Transverse colon (tissue), 4 donors: ENCODE measurements at regions not wholly inside any gene's neighbourhood (a gene's known extent, or its start where the extent isn't known, plus 50 kb on each side); places are given as distances from the start of the nearest gene placed in this dataset.

Source experiments
- DNase-seq: peaks from one replicate; pipeline ENCODE4 v3.0.0-alpha.2; 2019
- H3K27ac ChIP-seq, 4 donors: fragments of 200-600 bp; sonication (generic); 2 replicates each; pipeline ENCODE4 v1.5.1; 2016 to 2018; ENCODE audit warnings: inconsistent platforms in 4 of 4
- H3K27me3 ChIP-seq: fragments of 200-600 bp; sonication (generic); 2 replicates; pipeline ENCODE4 v1.5.1; 2017; ENCODE audit warnings: inconsistent platforms
- H3K36me3 ChIP-seq, 4 donors: fragments of 200-600 bp; sonication (generic); 2 replicates each; pipeline ENCODE4 v1.5.1; 2017 to 2019; ENCODE audit warnings: inconsistent platforms in 4 of 4
- H3K4me1 ChIP-seq, 4 donors: fragments of 200-600 bp; sonication (generic); 2 replicates each; pipeline ENCODE4 v1.5.1; 2017 to 2020; ENCODE audit warnings: inconsistent platforms in 4 of 4
- H3K4me3 ChIP-seq, 4 donors: fragments of 200-600 bp; sonication (generic); 1 replicate in 1 of 4; 2 replicates in 3 of 4; pipeline versions ENCODE4 v1.5.1 to v1.6.1; 2017 to 2019; ENCODE audit warnings: inconsistent platforms in 4 of 4
- H3K9me3 ChIP-seq, 2 donors: fragments of 200-600 bp; sonication (generic); 2 replicates each; pipeline ENCODE4 v1.5.1; 2017 to 2019; ENCODE audit warnings: inconsistent platforms in 2 of 2
- CTCF ChIP-seq, 5 experiments: fragments of 200-600 bp in 3 of 5; fragments of 450-650 bp in 2 of 5; sonication (generic) in 3 of 5; IDR thresholded peaks; 1 replicate in 2 of 5; 2 replicates in 3 of 5; pipeline ENCODE4 v1.5.1; 2016 to 2017; ENCODE audit warnings: antibody characterized with exemption in 5 of 5, inconsistent platforms in 3 of 5, mild to moderate bottlenecking in 2 of 5, moderate library complexity in 1 of 5
- EP300 ChIP-seq: sonication (generic); formaldehyde crosslinking; IDR thresholded peaks from one replicate; pipeline ENCODE4 v1.6.1; 2017; ENCODE audit warnings: antibody characterized with exemption, low read depth
- POLR2A ChIP-seq: fragments of 450-650 bp; IDR thresholded peaks from one replicate; pipeline ENCODE4 v1.6.1; 2016; ENCODE audit warnings: antibody characterized with exemption, mild to moderate bottlenecking, moderate library complexity
- POLR2AphosphoS5 ChIP-seq, 3 donors: sonication (generic); formaldehyde crosslinking; IDR thresholded peaks; one replicate each; pipeline ENCODE4 v1.6.1; 2016; ENCODE audit warnings: antibody characterized with exemption in 3 of 3
- WGBS, 2 donors: methylation state at CpG; one replicate each; pipeline ENCODE4 v1.1.5; 2018; ENCODE audit warnings: low coverage in 1 of 2; 5-methylcytosine and 5-hydroxymethylcytosine counted together
- in situ Hi-C, 4 donors: fragments of 200-750 bp; cut with MboI; loops; one replicate each; pipeline versions ENCODE4 v1.15.0 to v1.15.1; 2017; ENCODE audit warnings: low sequenced_read_pairs in 3 of 4, low pct_ligation_motif_present in 1 of 4, low pct_unique_long_range_greater_than_20kb in 1 of 4
- intact Hi-C: fragments of 100-400 bp; cut with DNase I; formaldehyde crosslinking; loops from one replicate; pipeline ENCODE4 v1.15.1; 2023; ENCODE audit warnings: low total_unique reads

- no peak for DNase-seq
- Histone ChIP-seq H3K4me1 (no peaks in the 10 kb centered on the region), H3K4me3 (no peak overlapping the region), H3K9me3 (no peaks in the 10 kb centered on the region), H3K27ac (no peak overlapping the region), H3K36me3 (no peaks in the 10 kb centered on the region), H3K27me3 (no peaks in the 10 kb centered on the region)
- intact Hi-C loops: no loop called here
- in situ Hi-C loops: no loop called here
- TF ChIP-seq EP300: no peak
- TF ChIP-seq CTCF (IDR thresholded peaks at IDR 0.05): no peak
- no peak for TF ChIP-seq POLR2A
These were observed 328.7 kb upstream of the PPARGC1A start for GRCh38 chr4:24218566-24218965.

DNA sequence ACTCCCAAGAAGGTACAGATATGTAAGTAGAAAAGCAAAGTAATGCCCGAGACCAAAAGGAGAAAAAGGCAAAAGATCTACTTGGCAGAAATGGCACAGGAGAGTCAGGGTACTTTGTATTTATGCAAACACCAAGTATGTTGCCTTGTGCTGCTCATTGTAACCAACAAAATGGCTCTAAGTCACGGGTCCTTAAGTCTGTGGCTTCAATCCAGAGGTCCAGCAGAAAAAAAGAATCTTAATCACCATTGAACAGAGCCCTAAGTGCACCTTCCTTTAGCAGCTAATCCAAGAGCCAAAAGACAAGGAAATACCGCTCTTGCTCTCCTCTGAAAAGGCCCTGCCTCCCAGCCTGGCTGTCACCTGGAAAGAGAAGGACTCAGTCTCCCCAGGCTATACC lies 324.9 kb upstream of the PPARGC1A start:
- intact Hi-C loops: no loop called here
- Histone ChIP-seq H3K36me3 (no peaks in the 10 kb centered on the region), H3K9me3 (no peaks in the 10 kb centered on the region), H3K4me3 (no peak overlapping the region), H3K27me3 (no peaks in the 10 kb centered on the region), H3K4me1 (no peaks in the 10 kb centered on the region), H3K27ac (no peak overlapping the region)
- TF ChIP-seq POLR2A (no peak), CTCF (IDR thresholded peaks at IDR 0.05) (no peak), POLR2AphosphoS5 (IDR thresholded peaks at IDR 0.05) (no peak), EP300 (no peak)
- in situ Hi-C loops: no loop called here
- WGBS, 2 donors: 76 to 80% methylated on average over 1 to 3 of the region's 3 CpGs
- no peak for DNase-seq

DNA sequence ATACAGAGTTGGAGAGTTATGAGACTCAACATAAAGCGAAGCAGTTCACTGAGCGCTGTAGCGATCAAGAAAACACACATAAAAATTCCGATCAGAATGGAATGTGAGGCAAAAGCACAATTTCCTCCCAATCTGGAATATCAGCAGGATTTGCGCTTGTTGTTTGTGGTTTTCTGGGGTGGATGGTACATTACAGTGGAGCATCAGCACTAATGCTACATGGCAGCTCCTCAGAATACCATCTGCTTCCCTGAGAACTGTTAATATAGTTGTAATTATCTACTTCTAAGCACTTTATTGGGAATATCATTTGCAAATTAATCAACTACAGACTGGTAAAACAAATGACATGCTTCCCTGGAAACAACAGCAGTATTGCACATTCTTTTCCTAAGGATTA lies 324.1 kb upstream of the PPARGC1A start:
- Histone ChIP-seq H3K4me3 (no peak overlapping the region), H3K27ac (no peak overlapping the region), H3K4me1 (no peaks in the 10 kb centered on the region), H3K27me3 (no peaks in the 10 kb centered on the region), H3K9me3 (no peaks in the 10 kb centered on the region), H3K36me3 (no peaks in the 10 kb centered on the region)
- in situ Hi-C loops (no loop called here), intact Hi-C loops (no loop called here)
- 72 to 75% methylated on average over 4 to 5 of the region's 5 CpGs for WGBS, 2 donors
- no peak for DNase-seq
- no peak for TF ChIP-seq CTCF (IDR thresholded peaks at IDR 0.05)
- no peak for TF ChIP-seq POLR2A
- TF ChIP-seq POLR2AphosphoS5 (IDR thresholded peaks at IDR 0.05): no peak
- no peak for TF ChIP-seq EP300

DNA sequence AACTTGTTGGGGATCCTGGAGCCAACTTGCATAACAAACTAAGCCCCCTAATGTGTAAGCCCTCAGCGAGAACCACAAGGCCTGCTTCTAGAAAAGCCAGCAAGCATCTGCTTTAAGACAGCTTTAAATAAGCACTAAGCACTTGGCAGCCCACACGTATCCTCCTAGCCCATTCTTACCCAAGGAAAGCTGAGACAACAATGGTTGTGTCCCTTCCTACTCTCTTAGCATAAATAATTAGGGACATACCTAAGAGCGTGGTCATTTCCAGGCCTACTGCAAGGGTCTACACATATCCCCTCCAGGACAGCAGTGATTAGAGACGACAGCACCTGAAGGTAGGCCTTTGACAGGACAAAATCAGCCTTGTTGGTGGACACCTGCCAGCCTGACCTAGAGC lies 322.8 kb upstream of the PPARGC1A start:
- intact Hi-C loops: no loop called here
- Histone ChIP-seq H3K9me3 (no peaks in the 10 kb centered on the region), H3K27me3 (no peaks in the 10 kb centered on the region), H3K4me3 (no peak overlapping the region), H3K36me3 (no peaks in the 10 kb centered on the region), H3K27ac (no peak overlapping the region), H3K4me1 (no peaks in the 10 kb centered on the region)
- no peak for TF ChIP-seq CTCF (IDR thresholded peaks at IDR 0.05)
- TF ChIP-seq EP300: no peak
- TF ChIP-seq POLR2AphosphoS5 (IDR thresholded peaks at IDR 0.05): no peak
- TF ChIP-seq POLR2A: no peak
- 65 to 85% methylated on average over 2 to 4 of the region's 4 CpGs for WGBS, 2 donors
- in situ Hi-C loops: no loop called here
- DNase-seq: no peak
